ENCODE measurements at regions not wholly inside any gene's neighbourhood (a gene's known extent, or its start where the extent isn't known, plus 50 kb on each side); places are given as distances from the start of the nearest gene placed in this dataset.

GRCh38 chr2:162888652-162889051 is 50.1 kb upstream of the KCNH7 start:
- Mint-ChIP-seq H3K4me3 (no peak overlapping the region), H3K4me1 (no peaks in the 10 kb centered on the region), H3K27me3 (no peaks in the 10 kb centered on the region), H3K27ac (no peak overlapping the region), H3K36me3 (ENCODE audit: low read depth) (no peaks in the 10 kb centered on the region), H3K9me3 (no peaks in the 10 kb centered on the region)
- CTCF ChIA-PET = no interaction called here
- DNase-seq = no peak
- intact Hi-C loops (cut with micrococcal nuclease) = no loop called here
- POLR2A ChIA-PET = no interaction called here
- TF ChIP-seq, protein P1, sequence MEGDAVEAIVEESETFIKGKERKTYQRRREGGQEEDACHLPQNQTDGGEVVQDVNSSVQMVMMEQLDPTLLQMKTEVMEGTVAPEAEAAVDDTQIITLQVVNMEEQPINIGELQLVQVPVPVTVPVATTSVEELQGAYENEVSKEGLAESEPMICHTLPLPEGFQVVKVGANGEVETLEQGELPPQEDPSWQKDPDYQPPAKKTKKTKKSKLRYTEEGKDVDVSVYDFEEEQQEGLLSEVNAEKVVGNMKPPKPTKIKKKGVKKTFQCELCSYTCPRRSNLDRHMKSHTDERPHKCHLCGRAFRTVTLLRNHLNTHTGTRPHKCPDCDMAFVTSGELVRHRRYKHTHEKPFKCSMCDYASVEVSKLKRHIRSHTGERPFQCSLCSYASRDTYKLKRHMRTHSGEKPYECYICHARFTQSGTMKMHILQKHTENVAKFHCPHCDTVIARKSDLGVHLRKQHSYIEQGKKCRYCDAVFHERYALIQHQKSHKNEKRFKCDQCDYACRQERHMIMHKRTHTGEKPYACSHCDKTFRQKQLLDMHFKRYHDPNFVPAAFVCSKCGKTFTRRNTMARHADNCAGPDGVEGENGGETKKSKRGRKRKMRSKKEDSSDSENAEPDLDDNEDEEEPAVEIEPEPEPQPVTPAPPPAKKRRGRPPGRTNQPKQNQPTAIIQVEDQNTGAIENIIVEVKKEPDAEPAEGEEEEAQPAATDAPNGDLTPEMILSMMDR (IDR thresholded peaks at IDR 0.05) = no peak
- no peak for ATAC-seq (ENCODE audit: low read depth)

Measured in activated B cell treated with CpG ODN at 0.5 μM for 24 hours (primary cell).